Vagina (tissue), 2 donors: ENCODE measurements at regions not wholly inside any gene's neighbourhood (a gene's known extent, or its start where the extent isn't known, plus 50 kb on each side); places are given as distances from the start of the nearest gene placed in this dataset.

ENCODE experiments used
- DNase-seq, 2 donors: peaks; one replicate each; pipeline ENCODE4 v3.0.0-alpha.2; 2017; ENCODE audit errors: extremely low spot score in 2 of 2
- H3K27ac ChIP-seq: fragments of 200-600 bp; sonication (generic); one replicate; pipeline ENCODE4 v1.5.1; 2019
- H3K27me3 ChIP-seq: fragments of 200-600 bp; sonication (generic); one replicate; pipeline ENCODE4 v1.5.1; 2019
- H3K36me3 ChIP-seq, 2 donors: fragments of 200-600 bp; sonication (generic); one replicate each; pipeline ENCODE4 v1.5.1; 2017 to 2019
- H3K4me1 ChIP-seq: fragments of 200-600 bp; sonication (generic); one replicate; pipeline ENCODE4 v1.5.1; 2019
- H3K4me3 ChIP-seq, 2 donors: fragments of 200-600 bp; sonication (generic); 1 replicate in 1 of 2; 2 replicates in 1 of 2; pipeline ENCODE4 v1.5.1; 2016 to 2019
- H3K9me3 ChIP-seq: fragments of 200-600 bp; sonication (generic); one replicate; pipeline ENCODE4 v1.5.1; 2019
- POLR2A ChIP-seq, 2 donors: fragments of 450-650 bp; IDR thresholded peaks; one replicate each; pipeline ENCODE4 v1.6.1; 2017; ENCODE audit warnings: antibody characterized with exemption in 2 of 2, mild to moderate bottlenecking in 2 of 2, moderate library complexity in 2 of 2
- POLR2AphosphoS5 ChIP-seq, 2 donors: sonication (generic); formaldehyde crosslinking; IDR thresholded peaks; one replicate each; pipeline ENCODE4 v1.9.0; 2017; ENCODE audit warnings: antibody characterized with exemption in 2 of 2, mild to moderate bottlenecking in 2 of 2, low read depth in 1 of 2; ENCODE audit not compliant: insufficient read depth in 1 of 2
- intact Hi-C: fragments of 100-400 bp; cut with DNase I; formaldehyde crosslinking; loops from one replicate; pipeline ENCODE4 v1.15.1; 2023
- TF ChIP-seq, protein P1 (sequence below), 3 experiments: fragments of 450-650 bp in 2 of 3; fragments of 200-600 bp in 1 of 3; sonication (generic) in 1 of 3; IDR thresholded peaks; one replicate each; pipeline ENCODE4 v1.5.1; 2017 to 2019; ENCODE audit warnings: antibody characterized with exemption in 3 of 3, mild to moderate bottlenecking in 2 of 3, moderate library complexity in 2 of 3

DNA sequence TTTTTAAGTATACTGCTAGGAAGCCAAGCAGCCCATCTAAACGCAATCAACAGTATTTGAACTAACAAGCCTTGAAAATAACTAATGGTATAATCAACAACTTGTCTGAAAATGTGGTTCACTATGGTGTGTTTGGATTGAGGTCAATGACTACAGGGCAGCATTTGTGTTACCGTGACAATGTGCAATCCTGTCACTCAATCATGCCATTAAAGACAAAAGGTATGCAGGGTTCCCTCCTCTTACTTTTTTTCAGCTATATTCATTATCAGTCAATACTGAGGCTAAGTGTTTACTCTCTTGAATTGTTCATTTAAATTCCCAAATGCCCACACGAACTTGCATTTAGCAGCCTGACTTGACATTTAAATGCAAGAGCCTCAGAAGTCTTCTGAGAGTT, 1099.3 kb upstream of the EPHA6 start:
- no peaks in the 10 kb centered on the region for H3K9me3 ChIP-seq
- no peak overlapping the region for H3K27ac ChIP-seq
- TF ChIP-seq POLR2AphosphoS5 (IDR thresholded peaks at IDR 0.05; ENCODE audit: insufficient read depth in 1 of 2, low read depth in 1 of 2) (no peak), POLR2A (IDR thresholded peaks at IDR 0.05) (no peak)
- TF ChIP-seq, protein P1, sequence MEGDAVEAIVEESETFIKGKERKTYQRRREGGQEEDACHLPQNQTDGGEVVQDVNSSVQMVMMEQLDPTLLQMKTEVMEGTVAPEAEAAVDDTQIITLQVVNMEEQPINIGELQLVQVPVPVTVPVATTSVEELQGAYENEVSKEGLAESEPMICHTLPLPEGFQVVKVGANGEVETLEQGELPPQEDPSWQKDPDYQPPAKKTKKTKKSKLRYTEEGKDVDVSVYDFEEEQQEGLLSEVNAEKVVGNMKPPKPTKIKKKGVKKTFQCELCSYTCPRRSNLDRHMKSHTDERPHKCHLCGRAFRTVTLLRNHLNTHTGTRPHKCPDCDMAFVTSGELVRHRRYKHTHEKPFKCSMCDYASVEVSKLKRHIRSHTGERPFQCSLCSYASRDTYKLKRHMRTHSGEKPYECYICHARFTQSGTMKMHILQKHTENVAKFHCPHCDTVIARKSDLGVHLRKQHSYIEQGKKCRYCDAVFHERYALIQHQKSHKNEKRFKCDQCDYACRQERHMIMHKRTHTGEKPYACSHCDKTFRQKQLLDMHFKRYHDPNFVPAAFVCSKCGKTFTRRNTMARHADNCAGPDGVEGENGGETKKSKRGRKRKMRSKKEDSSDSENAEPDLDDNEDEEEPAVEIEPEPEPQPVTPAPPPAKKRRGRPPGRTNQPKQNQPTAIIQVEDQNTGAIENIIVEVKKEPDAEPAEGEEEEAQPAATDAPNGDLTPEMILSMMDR (IDR thresholded peaks at IDR 0.05): no peak
- no peaks in the 10 kb centered on the region for H3K27me3 ChIP-seq
- no peak for DNase-seq
- H3K36me3 ChIP-seq: no peaks in the 10 kb centered on the region
- intact Hi-C loops: no loop called here
- no peak overlapping the region for H3K4me3 ChIP-seq
- H3K4me1 ChIP-seq: no peaks in the 10 kb centered on the region

DNA sequence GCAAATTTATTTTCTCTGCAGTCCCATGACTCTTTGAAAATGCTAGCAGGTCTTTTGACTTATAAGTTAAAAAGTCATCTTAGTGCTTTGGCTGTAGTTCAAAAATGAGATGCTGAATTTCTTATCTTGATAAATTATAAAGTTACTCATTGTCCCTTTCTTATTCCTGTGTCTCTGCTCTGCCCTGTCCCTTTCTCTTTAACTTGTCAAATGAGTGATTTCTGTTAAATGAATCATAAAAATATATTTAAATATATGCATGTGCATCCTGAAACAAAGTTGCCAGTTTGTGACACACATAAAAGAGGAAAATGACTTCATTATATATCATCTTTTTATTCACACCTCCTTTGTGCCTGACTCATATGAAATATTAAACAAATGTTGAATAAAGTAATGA, 1097.3 kb upstream of the EPHA6 start:
- Histone ChIP-seq H3K36me3 (no peaks in the 10 kb centered on the region), H3K9me3 (no peaks in the 10 kb centered on the region), H3K27ac (no peak overlapping the region), H3K4me3 (no peak overlapping the region), H3K27me3 (no peaks in the 10 kb centered on the region), H3K4me1 (no peaks in the 10 kb centered on the region)
- DNase-seq: no peak
- intact Hi-C loops: no loop called here
- TF ChIP-seq POLR2A (IDR thresholded peaks at IDR 0.05): no peak
- TF ChIP-seq, protein P1 (IDR thresholded peaks at IDR 0.05): no peak
- no peak for TF ChIP-seq POLR2AphosphoS5 (IDR thresholded peaks at IDR 0.05; ENCODE audit: insufficient read depth in 1 of 2, low read depth in 1 of 2)

DNA sequence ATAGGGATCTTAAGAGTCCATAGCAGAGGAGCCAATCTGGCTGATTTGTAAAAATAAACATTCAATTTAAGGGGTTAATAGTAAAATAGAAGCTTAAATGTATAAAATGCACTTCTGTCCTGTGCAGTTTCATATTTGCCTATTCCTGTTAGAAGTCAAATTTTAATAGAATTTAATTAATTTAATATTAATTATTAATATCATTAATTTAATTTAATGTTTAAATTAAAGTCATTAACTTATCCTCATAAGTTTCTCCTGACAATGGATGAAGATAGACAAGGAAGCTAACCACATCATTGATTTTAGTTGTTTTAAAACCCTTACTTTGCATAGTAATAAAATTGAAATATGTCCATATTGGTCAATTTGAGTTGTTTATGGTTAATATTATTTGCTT, 1096.2 kb upstream of the EPHA6 start:
- H3K9me3 ChIP-seq: no peaks in the 10 kb centered on the region
- no peak for TF ChIP-seq POLR2A (IDR thresholded peaks at IDR 0.05)
- TF ChIP-seq, protein P1 (IDR thresholded peaks at IDR 0.05): no peak
- no peak for TF ChIP-seq POLR2AphosphoS5 (IDR thresholded peaks at IDR 0.05; ENCODE audit: insufficient read depth in 1 of 2, low read depth in 1 of 2)
- no peak for DNase-seq
- H3K36me3 ChIP-seq: no peaks in the 10 kb centered on the region
- no peak overlapping the region for H3K4me3 ChIP-seq
- no peak overlapping the region for H3K27ac ChIP-seq
- no peaks in the 10 kb centered on the region for H3K4me1 ChIP-seq
- no peaks in the 10 kb centered on the region for H3K27me3 ChIP-seq
- intact Hi-C loops: no loop called here

DNA sequence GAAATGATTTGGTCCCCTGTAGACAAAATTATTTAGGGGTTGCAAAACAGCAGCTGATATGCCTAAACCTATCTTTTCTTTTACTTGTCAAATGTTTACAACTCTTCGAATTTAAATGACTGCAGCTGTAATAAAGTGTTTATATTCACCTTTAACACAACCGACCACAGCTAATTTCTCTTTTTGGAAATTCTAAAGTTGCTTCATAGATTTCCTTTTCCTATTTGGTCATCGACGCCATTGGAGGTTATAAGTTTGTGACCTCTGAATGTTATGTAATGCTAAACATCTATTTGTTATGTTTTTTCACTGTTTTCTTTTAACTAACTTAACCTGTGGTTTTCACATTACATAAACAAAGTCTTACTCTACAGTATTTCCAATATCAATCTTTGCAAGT, 1094.9 kb upstream of the EPHA6 start:
- H3K36me3 ChIP-seq: no peaks in the 10 kb centered on the region
- intact Hi-C loops: no loop called here
- no peaks in the 10 kb centered on the region for H3K4me1 ChIP-seq
- H3K27me3 ChIP-seq: no peaks in the 10 kb centered on the region
- H3K27ac ChIP-seq: no peak overlapping the region
- no peak overlapping the region for H3K4me3 ChIP-seq
- no peak for TF ChIP-seq POLR2A (IDR thresholded peaks at IDR 0.05)
- no peak for DNase-seq
- H3K9me3 ChIP-seq: no peaks in the 10 kb centered on the region

DNA sequence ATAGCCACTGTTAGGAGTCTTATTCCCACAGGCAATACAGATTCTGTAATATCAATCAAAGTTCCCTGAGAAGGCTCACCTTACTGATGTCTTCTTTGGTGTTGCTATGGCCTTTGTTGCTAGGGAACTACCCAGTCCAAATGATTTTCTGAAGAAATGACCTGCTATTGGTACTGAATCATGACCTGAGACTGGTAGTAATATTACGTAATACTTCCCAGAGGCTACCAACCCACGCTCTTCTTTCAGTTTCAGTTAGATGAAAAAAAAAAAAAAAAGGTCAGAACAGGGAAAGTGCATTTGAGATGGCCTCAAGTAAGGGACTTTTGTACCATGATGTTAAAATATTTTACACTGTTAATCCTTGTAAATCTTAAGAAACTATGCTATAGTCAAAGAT, 1092.5 kb upstream of the EPHA6 start:
- intact Hi-C loops: no loop called here
- H3K4me3 ChIP-seq: no peak overlapping the region
- no peaks in the 10 kb centered on the region for H3K4me1 ChIP-seq
- TF ChIP-seq POLR2A (IDR thresholded peaks at IDR 0.05): no peak
- TF ChIP-seq, protein P1 (IDR thresholded peaks at IDR 0.05): no peak
- TF ChIP-seq POLR2AphosphoS5 (IDR thresholded peaks at IDR 0.05; ENCODE audit: insufficient read depth in 1 of 2, low read depth in 1 of 2): no peak
- no peaks in the 10 kb centered on the region for H3K27me3 ChIP-seq
- no peak overlapping the region for H3K27ac ChIP-seq
- no peak for DNase-seq
- H3K36me3 ChIP-seq: no peaks in the 10 kb centered on the region
- H3K9me3 ChIP-seq: no peaks in the 10 kb centered on the region

DNA sequence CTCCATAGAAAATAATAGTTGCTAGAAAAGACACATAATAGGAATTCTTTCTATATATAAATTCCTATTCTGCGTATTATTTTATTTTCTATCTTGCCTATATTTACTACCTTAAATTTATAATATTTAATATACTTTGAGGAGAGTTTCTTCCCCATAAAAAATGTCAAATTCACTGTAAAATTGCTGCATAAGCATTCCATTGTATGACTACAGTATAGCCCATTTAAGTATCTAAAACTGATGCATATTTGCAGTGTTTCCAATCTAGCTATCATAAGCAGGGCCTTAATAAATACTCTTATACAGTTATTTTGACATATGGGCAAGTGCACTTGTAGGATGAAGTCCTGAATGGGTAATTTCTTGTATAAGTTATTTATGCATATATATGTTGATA, 1088.6 kb upstream of the EPHA6 start:
- Histone ChIP-seq H3K9me3 (no peaks in the 10 kb centered on the region), H3K4me3 (no peak overlapping the region), H3K4me1 (no peaks in the 10 kb centered on the region), H3K36me3 (no peaks in the 10 kb centered on the region), H3K27ac (no peak overlapping the region), H3K27me3 (no peaks in the 10 kb centered on the region)
- no peak for DNase-seq
- intact Hi-C loops: no loop called here
- TF ChIP-seq POLR2AphosphoS5 (IDR thresholded peaks at IDR 0.05; ENCODE audit: insufficient read depth in 1 of 2, low read depth in 1 of 2) (no peak), POLR2A (IDR thresholded peaks at IDR 0.05) (no peak)
- TF ChIP-seq, protein P1 (IDR thresholded peaks at IDR 0.05): no peak
